H9 (cell line): ENCODE measurements at regions not wholly inside any gene's neighbourhood (a gene's known extent, or its start where the extent isn't known, plus 50 kb on each side); places are given as distances from the start of the nearest gene placed in this dataset.

Experiments
- DNase-seq: peaks from one replicate; pipeline ENCODE4 v3.0.0-alpha.2; 2017
- H2AFZ ChIP-seq: one replicate; pipeline ENCODE4 v1.6.1; 2013; ENCODE audit warnings: mild to moderate bottlenecking, low read length, control low read depth, moderate library complexity
- H2AK5ac ChIP-seq: 2 replicates; pipeline ENCODE4 v1.6.1; 2013; ENCODE audit warnings: low read length, control low read depth, mixed read lengths; ENCODE audit not compliant: insufficient read length
- H2BK120ac ChIP-seq: one replicate; pipeline ENCODE4 v1.6.1; 2013; ENCODE audit warnings: low read depth, mild to moderate bottlenecking, low read length, control low read depth, inconsistent platforms; ENCODE audit not compliant: poor library complexity, severe bottlenecking
- H2BK12ac ChIP-seq: 2 replicates; pipeline ENCODE4 v1.6.1; 2013; ENCODE audit warnings: low read length, control low read depth, mixed read lengths, low read depth; ENCODE audit not compliant: insufficient read length
- H2BK15ac ChIP-seq: 2 replicates; pipeline ENCODE4 v1.6.1; 2013; ENCODE audit warnings: low read depth, low read length, control low read depth
- H2BK20ac ChIP-seq: one replicate; pipeline ENCODE4 v1.6.1; 2013; ENCODE audit warnings: low read depth, mild to moderate bottlenecking, low read length, control low read depth, inconsistent platforms; ENCODE audit not compliant: poor library complexity, severe bottlenecking
- H2BK5ac ChIP-seq: 2 replicates; pipeline ENCODE4 v1.6.1; 2013; ENCODE audit warnings: low read length, control low read depth, mixed read lengths; ENCODE audit not compliant: insufficient read length
- H3K14ac ChIP-seq: 2 replicates; pipeline ENCODE4 v1.6.1; 2013; ENCODE audit warnings: low read length, control low read depth; ENCODE audit not compliant: insufficient read depth
- H3K18ac ChIP-seq: 2 replicates; pipeline ENCODE4 v1.6.1; 2013; ENCODE audit warnings: low read depth, mild to moderate bottlenecking, mixed read lengths, low read length, control low read depth; ENCODE audit not compliant: insufficient read length
- H3K23ac ChIP-seq: 2 replicates; pipeline ENCODE4 v1.6.1; 2013; ENCODE audit warnings: low read length, control low read depth, mixed read lengths, low read depth; ENCODE audit not compliant: insufficient read length
- H3K23me2 ChIP-seq: 2 replicates; pipeline ENCODE4 v1.6.1; 2013; ENCODE audit warnings: low read depth, mild to moderate bottlenecking, mixed read lengths, low read length, control low read depth; ENCODE audit not compliant: insufficient read length, poor library complexity, severe bottlenecking
- H3K27ac ChIP-seq: 2 replicates; pipeline ENCODE4 v1.5.1; 2013; ENCODE audit warnings: low read length, control low read depth, mixed read lengths, low read depth; ENCODE audit not compliant: insufficient read length
- H3K27me3 ChIP-seq: 2 replicates; pipeline ENCODE4 v1.6.1; 2013; ENCODE audit warnings: low read length, control low read depth, inconsistent platforms; ENCODE audit not compliant: insufficient read depth
- H3K4ac ChIP-seq: 2 replicates; pipeline ENCODE4 v1.6.1; 2013; ENCODE audit warnings: low read depth, mild to moderate bottlenecking, control low read depth, inconsistent platforms, low read length, moderate library complexity
- H3K4me1 ChIP-seq: 2 replicates; pipeline ENCODE4 v1.6.1; 2013; ENCODE audit warnings: low read length, control low read depth, inconsistent platforms; ENCODE audit not compliant: insufficient read depth
- H3K4me2 ChIP-seq: 2 replicates; pipeline ENCODE4 v1.6.1; 2013; ENCODE audit warnings: low read length, control low read depth, mixed read lengths; ENCODE audit not compliant: insufficient read length, insufficient read depth
- H3K56ac ChIP-seq: 2 replicates; pipeline ENCODE4 v1.6.1; 2013; ENCODE audit warnings: low read depth, mild to moderate bottlenecking, mixed read lengths, low read length, control low read depth; ENCODE audit not compliant: insufficient read length
- H3K79me1 ChIP-seq: 2 replicates; pipeline ENCODE4 v1.6.1; 2013; ENCODE audit warnings: low read depth, mild to moderate bottlenecking, moderate library complexity, low read length, control low read depth, inconsistent platforms; ENCODE audit not compliant: insufficient read depth, poor library complexity, severe bottlenecking
- H3K79me2 ChIP-seq: 2 replicates; pipeline ENCODE4 v1.6.1; 2013; ENCODE audit warnings: low read length, control low read depth, inconsistent platforms; ENCODE audit not compliant: insufficient read depth
- H3K9ac ChIP-seq: 2 replicates; pipeline ENCODE4 v1.6.1; 2013; ENCODE audit warnings: low read length, control low read depth, mixed read lengths; ENCODE audit not compliant: insufficient read length; ENCODE audit errors: extremely low read depth
- H3K9me3 ChIP-seq: one replicate; pipeline ENCODE4 v1.6.1; 2013; ENCODE audit warnings: low read depth, low read length, inconsistent platforms; ENCODE audit not compliant: control insufficient read depth
- H3T11ph ChIP-seq: one replicate; pipeline ENCODE4 v1.6.1; 2013; ENCODE audit warnings: mild to moderate bottlenecking, low read length, control low read depth, inconsistent platforms
- H4K20me1 ChIP-seq: one replicate; pipeline ENCODE4 v1.6.1; 2013; ENCODE audit not compliant: control insufficient read depth, insufficient read length, insufficient read depth
- H4K5ac ChIP-seq: 2 replicates; pipeline ENCODE4 v1.6.1; 2013; ENCODE audit warnings: low read depth, mild to moderate bottlenecking, mixed read lengths, low read length, control low read depth; ENCODE audit not compliant: insufficient read length
- H4K8ac ChIP-seq: replicated peaks from 2 replicates; pipeline ENCODE4 v1.6.1; 2013; ENCODE audit warnings: low read length, control low read depth, mixed read lengths, low read depth; ENCODE audit not compliant: insufficient read length
- H4K91ac ChIP-seq: 2 replicates; pipeline ENCODE4 v1.6.1; 2013; ENCODE audit warnings: low read depth, mild to moderate bottlenecking, moderate library complexity, mixed read lengths, low read length, control low read depth; ENCODE audit not compliant: insufficient read length
- H3K27ac Mint-ChIP-seq, 3 experiments: 2 replicates in 2 of 3; 3 replicates in 1 of 3; pipeline ENCODE4 v1.8.0; 2020 to 2021; ENCODE audit warnings: mixed read lengths in 3 of 3, mild to moderate bottlenecking in 1 of 3, moderate library complexity in 1 of 3
- H3K27me3 Mint-ChIP-seq: 2 replicates; pipeline ENCODE4 v1.8.0; 2021; ENCODE audit warnings: low read depth, mild to moderate bottlenecking, moderate library complexity, mixed read lengths
- H3K36me3 Mint-ChIP-seq, 3 experiments: 2 replicates in 2 of 3; 3 replicates in 1 of 3; pipeline ENCODE4 v1.8.0; 2020 to 2021; ENCODE audit warnings: low read depth in 3 of 3, mixed read lengths in 3 of 3; ENCODE audit not compliant: insufficient read depth in 1 of 3
- H3K4me1 Mint-ChIP-seq, 2 experiments: 2 replicates each; pipeline ENCODE4 v1.8.0; 2020; ENCODE audit warnings: mixed read lengths in 2 of 2
- H3K4me3 Mint-ChIP-seq, 2 experiments: 2 replicates in 1 of 2; 3 replicates in 1 of 2; pipeline ENCODE4 v1.8.0; 2020 to 2021; ENCODE audit warnings: mild to moderate bottlenecking in 2 of 2, mixed read lengths in 2 of 2, moderate library complexity in 1 of 2
- H3K9me3 Mint-ChIP-seq, 2 experiments: 2 replicates in 1 of 2; 3 replicates in 1 of 2; pipeline ENCODE4 v1.8.0; 2020; ENCODE audit warnings: mild to moderate bottlenecking in 2 of 2, mixed read lengths in 2 of 2, moderate library complexity in 1 of 2
- CTCF ChIP-seq: fragments of 200-600 bp; sonication (generic); conservative IDR thresholded peaks from 3 replicates; pipeline ENCODE4 v1.8.0; 2021; ENCODE audit warnings: antibody characterized with exemption, mild to moderate bottlenecking
- WGBS: extraction: QIAGEN DNeasy Blood & Tissue Kit; methylation state at CpG from one replicate; pipeline ENCODE4 v1.1.7; 2013; ENCODE audit warnings: missing lambda C conversion rate, low lambda C conversion rate, mixed read lengths; ENCODE audit not compliant: insufficient read length; ENCODE audit errors: extremely low coverage; 5-methylcytosine and 5-hydroxymethylcytosine counted together

- Histone ChIP-seq H3K79me2 (no peaks in the 10 kb centered on the region), H3K56ac (no peak overlapping the region), H3K18ac (no peak overlapping the region), H3K79me1 (no peaks in the 10 kb centered on the region), H3K9me3 (no peaks in the 10 kb centered on the region), H3K23ac (no peak overlapping the region), H3K23me2 (no peaks in the 10 kb centered on the region), H3K4ac (no peak overlapping the region), H2AFZ (no peak overlapping the region), H2BK15ac (no peak overlapping the region), H2BK20ac (no peak overlapping the region), H2BK5ac (no peak overlapping the region), H2BK12ac (no peak overlapping the region), H3K9ac (no peak overlapping the region), H4K5ac (no peak overlapping the region), H3K27me3 (no peaks in the 10 kb centered on the region), H3K27ac (no peak overlapping the region), H3K4me1 (peaks cover 2% of the 10 kb centered on the region; the same call in 1 of the 2 replicates), H2BK120ac (no peak overlapping the region), H4K8ac (no peak overlapping the region), H3T11ph (no peak overlapping the region), H4K20me1 (no peaks in the 10 kb centered on the region), H2AK5ac (no peak overlapping the region), H4K91ac (no peak overlapping the region), H3K14ac (no peak overlapping the region), H3K4me2 (no peak overlapping the region)
- Mint-ChIP-seq H3K4me1 (peaks cover 42 to 46% of the 10 kb centered on the region in 2 experiments), H3K27ac (peak overlapping the region in 2 of 3 experiments; percentile 32 to 70; a peak in 3 of 7 replicates), H3K27me3 (no peaks in the 10 kb centered on the region), H3K4me3 (no peak overlapping the region), H3K9me3 (no peaks in the 10 kb centered on the region), H3K36me3 (no peaks in the 10 kb centered on the region)
- DNase-seq, result no peak
- WGBS, result no CpG with 5 or more reads among the region's 3 CpGs
- TF ChIP-seq CTCF, result no peak
Observed at GRCh38 chr5:89449392-89450148, 566.6 kb upstream of the MEF2C start.
